Activated naive CD4-positive, alpha-beta T cell treated with anti-CD3 and anti-CD28 coated beads, Interleukin-2, amount 10 ng/mL, durations not matched to agents 7 days and 5 days (primary cell): ENCODE measurements at regions not wholly inside any gene's neighbourhood (a gene's known extent, or its start where the extent isn't known, plus 50 kb on each side); places are given as distances from the start of the nearest gene placed in this dataset.
"Not testable (repeated sequence)": the region's sequence is repeated elsewhere in the genome, so short reads cannot be mapped to it uniquely, and the experiment has no call there.

ENCODE experiments used
- CTCF ChIA-PET: fragments of 350-600 bp; sonication (Branson Sonifier 250); formaldehyde crosslinking; loops from one replicate; lab custom pipeline; 2021; ENCODE audit warnings: antibody characterized with exemption; lab: Charles Lee
- DNase-seq: peaks from one replicate; pipeline ENCODE4 v3.0.0-alpha.2; 2020
- H3K27ac Mint-ChIP-seq: one replicate; pipeline ENCODE4 v1.8.0; 2021; ENCODE audit warnings: mild to moderate bottlenecking, moderate library complexity, mixed read lengths
- H3K27me3 Mint-ChIP-seq: one replicate; pipeline ENCODE4 v1.8.0; 2021; ENCODE audit warnings: mild to moderate bottlenecking, mixed read lengths
- H3K36me3 Mint-ChIP-seq: one replicate; pipeline ENCODE4 v1.8.0; 2021; ENCODE audit warnings: mixed read lengths
- H3K4me1 Mint-ChIP-seq: one replicate; pipeline ENCODE4 v1.8.0; 2021; ENCODE audit warnings: mixed read lengths
- H3K4me3 Mint-ChIP-seq: one replicate; pipeline ENCODE4 v1.8.0; 2021; ENCODE audit warnings: mild to moderate bottlenecking, moderate library complexity, mixed read lengths
- H3K9me3 Mint-ChIP-seq: one replicate; pipeline ENCODE4 v1.8.0; 2021; ENCODE audit warnings: mixed read lengths

DNA sequence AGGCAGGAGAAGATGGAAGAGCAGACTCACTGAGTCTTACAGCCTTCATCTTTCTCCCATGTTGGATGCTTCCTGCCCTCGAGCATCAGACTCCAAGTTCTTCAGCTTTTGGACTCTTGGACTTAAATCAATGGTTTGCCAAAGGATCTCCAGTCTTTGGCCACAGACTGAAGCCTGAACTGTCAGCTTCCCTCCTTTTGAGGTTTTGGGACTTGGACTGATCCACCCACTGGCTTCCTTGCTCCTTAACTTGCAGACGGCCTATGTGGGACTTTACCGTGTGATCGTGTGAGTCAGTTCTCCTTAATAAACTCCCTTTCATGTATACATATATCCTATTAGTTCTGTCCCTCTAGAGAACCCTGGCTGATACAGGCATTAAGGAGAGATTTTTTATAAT lies 62.4 kb upstream of the TNIK start:
- Mint-ChIP-seq H3K27me3 (no peaks in the 10 kb centered on the region), H3K36me3 (no peaks in the 10 kb centered on the region)

GRCh38 chr3:171519423-171519822 lies 59.2 kb upstream of the TNIK start:
- H3K4me3 Mint-ChIP-seq, DNase-seq, H3K27ac Mint-ChIP-seq, H3K4me1 Mint-ChIP-seq, H3K36me3 Mint-ChIP-seq, H3K9me3 Mint-ChIP-seq, CTCF ChIA-PET: not testable (repeated sequence)
- peaks cover 15% of the 10 kb centered on the region for H3K27me3 Mint-ChIP-seq

More for the DNA sequence above, 62.4 kb upstream of the TNIK start:
- no peak for DNase-seq
- Mint-ChIP-seq H3K4me1 (no peaks in the 10 kb centered on the region), H3K4me3 (no peak overlapping the region), H3K27ac (no peak overlapping the region), H3K9me3 (peaks cover 7% of the 10 kb centered on the region)
- CTCF ChIA-PET, result interaction anchor here (1.5 kb wide), 1 partner anchor 16 kb away, joined by 3 read pairs; no protein-coding TSS in a partner anchor

DNA sequence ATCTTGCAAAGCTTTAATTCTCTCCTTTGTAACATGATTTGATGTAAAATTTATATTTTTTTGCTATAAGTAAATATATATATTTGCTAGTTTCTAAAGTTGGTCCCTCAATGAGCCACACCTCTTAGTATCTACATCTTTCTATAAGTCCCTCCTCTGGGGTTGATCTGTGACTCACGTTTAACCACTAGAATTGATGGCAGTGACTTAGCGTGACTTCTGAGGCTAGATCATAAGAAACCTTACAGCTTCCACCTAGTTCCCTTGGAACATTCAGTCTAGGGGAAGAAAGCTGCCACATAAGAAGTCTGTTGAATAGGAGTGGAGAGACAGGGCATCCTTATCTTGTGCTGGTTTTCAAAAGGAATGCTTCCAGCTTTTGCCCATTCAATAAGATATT lies 56.6 kb upstream of the TNIK start:
- Mint-ChIP-seq H3K4me3 (no peak overlapping the region), H3K27ac (no peak overlapping the region), H3K27me3 (peaks cover 15% of the 10 kb centered on the region), H3K9me3 (peaks cover 7% of the 10 kb centered on the region), H3K36me3 (no peaks in the 10 kb centered on the region), H3K4me1 (no peaks in the 10 kb centered on the region)
- no peak for DNase-seq
- CTCF ChIA-PET, result interaction anchor here (0.9 to 2.5 kb wide), 3 partner anchors 16 to 50 kb away, joined by 3 to 12 read pairs (median 4); no protein-coding TSS in a partner anchor

- H3K4me1 Mint-ChIP-seq, result no peaks in the 10 kb centered on the region
- DNase-seq, result no peak
- H3K4me3 Mint-ChIP-seq, result no peak overlapping the region
- no peak overlapping the region for H3K27ac Mint-ChIP-seq
- CTCF ChIA-PET, result no interaction called here
- H3K9me3 Mint-ChIP-seq, result peaks cover 7% of the 10 kb centered on the region
- H3K36me3 Mint-ChIP-seq, result no peaks in the 10 kb centered on the region
- H3K27me3 Mint-ChIP-seq, result peaks cover 15% of the 10 kb centered on the region
Measured at GRCh38 chr3:171514466-171514865, 54.3 kb upstream of the TNIK start.

GRCh38 chr3:171511450-171511849 lies 51.2 kb upstream of the TNIK start:
- no peak overlapping the region for H3K4me3 Mint-ChIP-seq
- H3K27ac Mint-ChIP-seq, result no peak overlapping the region
- peaks cover 11% of the 10 kb centered on the region for H3K27me3 Mint-ChIP-seq
- DNase-seq, result no peak
- no peaks in the 10 kb centered on the region for H3K36me3 Mint-ChIP-seq
- CTCF ChIA-PET, result no interaction called here
- no peaks in the 10 kb centered on the region for H3K9me3 Mint-ChIP-seq
- H3K4me1 Mint-ChIP-seq, result no peaks in the 10 kb centered on the region
